ENCODE measurements at regions not wholly inside any gene's neighbourhood (a gene's known extent, or its start where the extent isn't known, plus 50 kb on each side); places are given as distances from the start of the nearest gene placed in this dataset.
"Not testable (repeated sequence)": the region's sequence is repeated elsewhere in the genome, so short reads cannot be mapped to it uniquely, and the experiment has no call there.

DNA sequence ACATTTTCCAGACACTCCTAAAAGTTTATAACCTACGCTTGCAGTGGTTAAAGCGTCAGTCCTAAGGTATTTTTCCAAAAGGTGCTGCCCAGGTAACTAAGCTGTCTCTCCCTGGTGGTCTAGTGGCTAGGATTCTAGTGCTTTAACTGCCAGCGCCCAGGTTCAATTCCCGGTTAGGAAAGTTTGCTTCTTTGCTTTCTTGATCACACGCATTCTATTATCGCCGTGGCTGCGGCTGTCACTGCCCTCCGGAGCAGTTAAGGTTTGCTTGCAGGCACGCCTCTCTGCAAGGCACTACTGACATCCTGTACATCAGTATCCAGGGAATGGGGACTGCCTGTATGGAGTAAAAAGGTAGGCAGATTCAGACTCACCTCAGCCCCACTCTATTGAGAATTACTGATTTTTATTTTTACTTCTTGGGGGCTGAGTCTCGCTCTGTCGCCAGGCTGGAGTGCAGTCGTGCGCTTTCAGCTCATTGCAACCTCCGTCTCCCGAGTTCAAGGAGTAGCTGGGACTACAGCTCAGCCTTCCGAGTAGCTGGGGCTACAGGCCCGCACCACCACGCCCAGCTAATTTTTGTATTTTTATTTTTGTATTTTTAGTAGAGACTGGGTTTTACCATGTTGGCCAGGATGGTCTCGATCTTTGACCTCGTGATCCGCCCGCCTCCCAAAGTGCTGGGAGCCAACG lies 53.2 kb upstream of the CFAP126 start:
- ATAC-seq: no peak
- H3K36me3 Mint-ChIP-seq: no peaks in the 10 kb centered on the region
- no peak for DNase-seq (ENCODE audit: low spot score in 2 of 2)
- no peak overlapping the region for H3K27ac Mint-ChIP-seq
- no peaks in the 10 kb centered on the region for H3K9me3 Mint-ChIP-seq

- not testable (repeated sequence) for DNase-seq (ENCODE audit: low spot score in 2 of 2); H3K27ac Mint-ChIP-seq; H3K9me3 Mint-ChIP-seq; H3K36me3 Mint-ChIP-seq; ATAC-seq
Measured at GRCh38 chr1:161417536-161417935, 49.9 kb upstream of the CFAP126 start.
